ENCODE measurements at regions not wholly inside any gene's neighbourhood (a gene's known extent, or its start where the extent isn't known, plus 50 kb on each side); places are given as distances from the start of the nearest gene placed in this dataset.
A peak's percentile ranks its signal among the peaks of the same experiment; 100 is the strongest.

DNA sequence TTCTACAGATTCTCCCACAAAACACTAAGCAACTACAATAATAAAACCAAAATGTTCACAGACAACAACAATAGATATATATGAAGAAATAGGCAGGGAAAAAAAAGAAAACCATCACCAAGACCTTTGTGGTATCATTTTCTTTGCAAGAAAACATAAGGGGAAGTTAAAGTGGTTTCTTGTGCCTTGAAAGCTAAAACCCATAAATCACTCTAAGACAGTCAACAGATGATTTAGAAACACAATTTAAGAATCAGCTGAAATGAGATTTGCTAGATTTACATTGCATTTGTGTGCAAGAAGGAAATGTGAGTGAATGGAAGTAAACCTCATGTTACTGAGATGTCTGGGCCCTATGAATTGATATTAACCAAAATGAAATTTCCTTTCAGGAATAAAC is 1265.4 kb upstream of the GJE1 start:
- TF ChIP-seq, protein P1, sequence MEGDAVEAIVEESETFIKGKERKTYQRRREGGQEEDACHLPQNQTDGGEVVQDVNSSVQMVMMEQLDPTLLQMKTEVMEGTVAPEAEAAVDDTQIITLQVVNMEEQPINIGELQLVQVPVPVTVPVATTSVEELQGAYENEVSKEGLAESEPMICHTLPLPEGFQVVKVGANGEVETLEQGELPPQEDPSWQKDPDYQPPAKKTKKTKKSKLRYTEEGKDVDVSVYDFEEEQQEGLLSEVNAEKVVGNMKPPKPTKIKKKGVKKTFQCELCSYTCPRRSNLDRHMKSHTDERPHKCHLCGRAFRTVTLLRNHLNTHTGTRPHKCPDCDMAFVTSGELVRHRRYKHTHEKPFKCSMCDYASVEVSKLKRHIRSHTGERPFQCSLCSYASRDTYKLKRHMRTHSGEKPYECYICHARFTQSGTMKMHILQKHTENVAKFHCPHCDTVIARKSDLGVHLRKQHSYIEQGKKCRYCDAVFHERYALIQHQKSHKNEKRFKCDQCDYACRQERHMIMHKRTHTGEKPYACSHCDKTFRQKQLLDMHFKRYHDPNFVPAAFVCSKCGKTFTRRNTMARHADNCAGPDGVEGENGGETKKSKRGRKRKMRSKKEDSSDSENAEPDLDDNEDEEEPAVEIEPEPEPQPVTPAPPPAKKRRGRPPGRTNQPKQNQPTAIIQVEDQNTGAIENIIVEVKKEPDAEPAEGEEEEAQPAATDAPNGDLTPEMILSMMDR (IDR thresholded peaks at IDR 0.05; ENCODE audit: insufficient read depth, low read depth, low read length, missing control alignments), result no peak
- no peak overlapping the region for H3K4me3 ChIP-seq (ENCODE audit: low read depth, low read length)
- no peak for DNase-seq (ENCODE audit: low read depth)

DNA sequence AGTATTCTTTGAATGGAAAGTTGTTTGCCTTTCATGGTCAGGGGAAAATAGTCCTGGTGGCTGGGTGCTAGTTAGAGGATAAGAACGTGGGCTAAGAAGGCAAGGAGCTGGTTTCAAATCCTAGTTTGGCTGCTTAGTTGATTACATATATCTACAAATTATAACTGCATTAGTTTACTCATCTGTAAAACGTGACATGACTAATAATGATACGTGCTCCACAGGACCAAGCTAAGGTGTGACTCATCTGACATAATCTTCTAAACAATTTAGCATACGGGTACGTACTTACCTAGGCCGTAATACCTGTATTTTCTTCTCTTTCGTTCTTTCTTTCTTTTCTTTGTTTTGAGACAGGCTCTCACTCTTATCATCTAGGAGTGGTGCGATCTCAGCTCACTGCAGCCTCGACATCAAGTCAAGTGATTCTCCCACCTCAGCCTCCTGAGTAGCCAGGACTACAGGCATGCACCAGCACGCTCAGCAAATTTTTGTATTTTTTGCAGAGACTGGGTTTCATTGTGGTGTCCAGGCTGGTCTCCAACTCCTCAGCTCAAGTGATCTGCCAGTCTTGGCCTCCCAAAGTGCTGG is 1274.2 kb upstream of the GJE1 start:
- H3K4me3 ChIP-seq (ENCODE audit: low read depth, low read length), result no peak overlapping the region
- DNase-seq (ENCODE audit: low read depth), result peak; percentile 7
- TF ChIP-seq, protein P1 (IDR thresholded peaks at IDR 0.05; ENCODE audit: insufficient read depth, low read depth, low read length, missing control alignments), result no peak

DNA sequence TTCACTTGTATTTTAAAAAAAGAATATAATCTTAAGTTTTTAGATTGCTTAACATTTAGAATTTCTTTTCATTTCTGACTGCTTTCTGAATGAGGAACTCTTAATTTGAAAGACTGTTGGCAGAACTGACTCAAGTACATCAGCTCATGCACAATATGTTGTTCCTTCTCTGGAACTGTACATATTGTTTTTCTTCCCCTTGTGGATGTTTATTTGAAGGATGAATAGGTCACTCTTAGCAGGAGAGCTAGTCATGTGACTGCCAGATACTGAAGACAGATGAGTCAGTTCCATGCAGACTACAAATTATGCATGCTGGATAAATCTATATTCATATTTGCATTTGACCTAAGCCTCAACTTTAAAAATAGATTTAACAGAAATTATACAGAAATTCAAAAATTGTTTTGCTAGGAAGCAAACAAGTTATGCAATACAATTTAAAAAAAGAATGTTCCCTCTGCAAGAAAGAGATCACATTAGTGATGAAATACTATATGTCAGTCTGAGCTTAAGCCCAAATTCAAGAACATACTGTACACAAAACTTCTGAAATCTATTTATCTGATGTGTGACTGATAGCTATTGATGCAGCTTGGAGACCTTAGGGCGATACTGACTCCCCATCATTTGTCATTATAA is 1274.9 kb upstream of the GJE1 start:
- no peak for DNase-seq (ENCODE audit: low read depth)
- TF ChIP-seq, protein P1 (IDR thresholded peaks at IDR 0.05; ENCODE audit: insufficient read depth, low read depth, low read length, missing control alignments), result no peak
- no peak overlapping the region for H3K4me3 ChIP-seq (ENCODE audit: low read depth, low read length)

DNA sequence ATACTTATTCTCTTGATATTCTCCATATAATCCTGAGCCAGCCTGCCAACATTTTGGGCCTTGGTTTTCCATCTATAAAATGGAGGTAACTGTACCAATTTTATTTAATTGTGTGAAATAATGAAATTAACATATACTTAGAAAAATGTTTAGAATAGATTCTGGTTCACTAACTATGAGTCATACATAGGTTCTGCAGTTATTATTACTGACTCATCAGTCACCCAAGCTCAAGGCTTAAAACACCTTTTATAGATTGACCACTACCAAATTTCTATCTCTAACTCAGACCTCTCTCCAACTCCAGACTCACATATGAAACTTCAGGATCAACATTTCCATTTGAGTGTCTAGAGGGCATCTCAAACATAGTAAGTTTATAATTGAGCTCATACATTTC is 1277.2 kb upstream of the GJE1 start:
- DNase-seq (ENCODE audit: low read depth), result no peak
- no peak overlapping the region for H3K4me3 ChIP-seq (ENCODE audit: low read depth, low read length)
- TF ChIP-seq, protein P1 (IDR thresholded peaks at IDR 0.05; ENCODE audit: insufficient read depth, low read depth, low read length, missing control alignments), result no peak

DNA sequence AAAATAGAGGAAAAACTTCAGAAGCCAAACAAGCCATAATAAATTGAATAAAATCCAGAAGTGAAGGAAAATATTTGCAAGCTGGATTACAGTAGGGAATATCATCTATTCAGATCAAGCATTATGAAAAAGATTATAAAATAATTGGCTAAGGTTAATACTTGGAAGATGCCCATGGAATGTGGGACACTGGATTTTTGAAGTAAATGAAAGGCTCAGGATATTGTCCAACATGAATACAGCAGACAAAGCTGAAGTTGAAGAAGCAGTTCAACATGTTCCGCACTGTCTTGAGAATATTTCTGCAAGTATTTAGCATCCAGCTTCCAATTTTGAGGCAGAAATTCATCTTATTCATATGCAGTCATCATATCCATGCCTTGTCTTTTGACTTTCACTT is 1278.4 kb upstream of the GJE1 start:
- TF ChIP-seq, protein P1 (IDR thresholded peaks at IDR 0.05; ENCODE audit: insufficient read depth, low read depth, low read length, missing control alignments), result no peak
- no peak for DNase-seq (ENCODE audit: low read depth)
- no peak overlapping the region for H3K4me3 ChIP-seq (ENCODE audit: low read depth, low read length)

DNA sequence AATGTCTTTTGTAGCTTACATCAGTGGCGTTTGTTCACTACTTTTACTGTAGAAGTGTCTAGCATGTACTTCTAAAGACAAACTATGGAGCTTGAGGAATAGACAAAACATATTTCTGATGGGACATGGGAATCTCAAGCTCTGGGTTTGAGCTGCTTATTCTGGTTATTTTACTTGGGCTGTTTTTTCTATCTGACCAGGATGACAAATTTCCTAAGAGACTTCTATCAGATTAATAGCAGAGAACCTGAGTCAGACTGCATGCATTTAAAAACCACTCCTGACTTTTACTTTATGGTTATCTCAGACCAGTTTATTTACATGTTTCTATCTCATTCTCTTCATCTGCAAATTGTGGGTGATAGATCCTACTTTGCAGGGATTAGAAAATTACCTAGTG is 1282.3 kb upstream of the GJE1 start:
- TF ChIP-seq, protein P1 (IDR thresholded peaks at IDR 0.05; ENCODE audit: insufficient read depth, low read depth, low read length, missing control alignments), result no peak
- DNase-seq (ENCODE audit: low read depth), result no peak
- no peak overlapping the region for H3K4me3 ChIP-seq (ENCODE audit: low read depth, low read length)

DNA sequence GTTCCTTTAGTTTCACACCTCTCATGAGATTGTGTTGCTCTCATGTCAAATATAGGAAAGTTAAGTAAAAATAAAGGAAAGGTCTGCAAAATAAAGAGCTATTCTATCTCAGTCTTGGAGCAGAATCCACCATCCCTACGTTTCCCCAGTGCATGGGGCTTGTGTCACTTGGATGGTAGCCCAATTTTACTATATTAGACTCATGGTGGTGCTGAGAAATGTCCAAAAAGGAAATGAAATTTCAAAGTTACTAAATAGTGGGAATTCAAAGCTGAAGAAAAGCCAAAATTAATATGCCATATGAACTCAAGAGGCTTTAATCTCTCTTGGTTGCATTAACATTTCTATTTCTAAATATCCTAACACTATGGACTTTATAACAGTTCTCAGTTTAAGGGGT is 1283.3 kb upstream of the GJE1 start:
- TF ChIP-seq, protein P1 (IDR thresholded peaks at IDR 0.05; ENCODE audit: insufficient read depth, low read depth, low read length, missing control alignments), result no peak
- H3K4me3 ChIP-seq (ENCODE audit: low read depth, low read length), result no peak overlapping the region
- no peak for DNase-seq (ENCODE audit: low read depth)

Data from GM12865 (cell line).